Omental fat pad (tissue), 1 donor: ENCODE measurements at regions not wholly inside any gene's neighbourhood (a gene's known extent, or its start where the extent isn't known, plus 50 kb on each side); places are given as distances from the start of the nearest gene placed in this dataset.
A peak's percentile ranks its signal among the peaks of the same experiment; 100 is the strongest.
"Not testable (repeated sequence)": the region's sequence is repeated elsewhere in the genome, so short reads cannot be mapped to it uniquely, and the experiment has no call there.

Experiments
- ATAC-seq: fragments of 150-250 bp; one replicate; pipeline ENCODE4 v1.9.1; 2016; ENCODE audit warnings: mild to moderate bottlenecking, moderate library complexity; ENCODE audit not compliant: low FRiP score
- DNase-seq: peaks from one replicate; pipeline ENCODE4 v3.0.0-alpha.2; 2019; ENCODE audit warnings: low spot score

GRCh38 chr1:206256935-206257334 is 53.6 kb downstream of the SRGAP2 start:
- DNase-seq, ATAC-seq: not testable (repeated sequence)

GRCh38 chr1:206261473-206261872 is 58.1 kb downstream of the SRGAP2 start:
- DNase-seq, ATAC-seq: not testable (repeated sequence)

DNA sequence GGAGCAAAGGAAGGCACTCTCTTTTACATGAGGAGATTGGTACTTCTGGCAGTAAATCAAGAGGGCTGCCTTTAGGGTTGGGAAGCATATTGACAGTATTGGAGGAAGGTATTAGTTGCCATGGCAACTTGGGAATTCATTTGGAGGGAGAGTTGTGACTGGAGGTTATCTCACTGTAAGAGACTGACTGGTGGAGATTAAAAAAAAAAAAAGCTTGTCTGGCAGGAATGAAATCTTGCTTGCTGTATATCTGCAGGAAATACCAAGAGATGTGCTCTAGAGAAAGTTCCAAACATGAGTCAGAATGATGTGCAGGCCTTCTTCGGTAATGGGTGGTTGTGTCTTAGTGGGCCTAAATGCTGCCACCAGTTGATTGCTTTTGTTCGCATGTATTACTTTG is 59.1 kb downstream of the SRGAP2 start:
- ATAC-seq: peak; percentile 68
- DNase-seq: not testable (repeated sequence)

- not testable (repeated sequence) for DNase-seq, ATAC-seq
These were observed 61.6 kb downstream of the SRGAP2 start for GRCh38 chr1:206264916-206265315.

DNA sequence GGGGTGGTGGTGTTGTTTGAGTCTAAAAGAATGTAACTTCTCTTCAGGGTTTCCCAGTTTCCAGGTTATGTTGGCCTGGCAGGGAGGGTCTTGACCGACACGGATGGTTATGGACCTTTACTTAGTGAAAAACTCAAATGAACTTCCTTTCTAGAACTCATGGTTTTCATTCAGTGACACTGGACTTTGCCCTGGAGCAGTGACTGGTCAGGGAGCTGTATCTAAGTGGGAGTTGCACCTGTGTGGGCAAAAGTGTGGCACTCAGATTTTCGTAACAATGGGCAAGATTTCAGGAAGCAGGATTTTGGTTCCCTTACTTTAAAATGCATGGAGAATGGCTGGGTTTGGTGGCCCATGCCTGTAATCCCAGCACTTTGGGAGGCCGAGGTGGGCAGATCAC is 67.8 kb downstream of the SRGAP2 start:
- not testable (repeated sequence) for ATAC-seq, DNase-seq

DNA sequence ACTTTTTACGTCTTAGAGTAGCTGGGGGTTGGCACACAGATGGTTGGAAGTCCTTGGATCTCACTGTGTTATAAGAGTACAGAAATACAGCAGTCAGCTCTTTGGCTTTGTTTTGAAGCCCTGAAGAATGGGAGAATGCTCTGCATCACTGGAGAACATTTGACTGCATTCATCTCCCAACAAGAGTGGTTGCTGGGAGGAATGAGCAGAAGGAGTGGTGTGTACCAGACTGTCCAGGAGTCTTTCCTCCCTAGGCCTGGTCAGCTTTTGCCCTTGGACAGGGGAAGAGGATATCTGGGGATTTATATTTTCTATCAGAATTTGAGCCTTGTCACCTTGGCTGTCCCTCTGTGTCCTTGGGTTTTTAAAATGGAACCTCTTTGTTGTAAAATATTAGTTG is 69.8 kb downstream of the SRGAP2 start:
- DNase-seq, ATAC-seq: not testable (repeated sequence)

GRCh38 chr1:206276143-206276542 is 72.8 kb downstream of the SRGAP2 start:
- not testable (repeated sequence) for ATAC-seq, DNase-seq

GRCh38 chr1:206278683-206279082 is 75.3 kb downstream of the SRGAP2 start:
- not testable (repeated sequence) for DNase-seq, ATAC-seq

- peak; percentile 55 for ATAC-seq
- DNase-seq: not testable (repeated sequence)
These were observed 77.3 kb downstream of the SRGAP2 start for GRCh38 chr1:206280683-206281082.

- peak; percentile 94 for ATAC-seq
- not testable (repeated sequence) for DNase-seq
These were observed 78.7 kb downstream of the SRGAP2 start for GRCh38 chr1:206281912-206282654.

DNA sequence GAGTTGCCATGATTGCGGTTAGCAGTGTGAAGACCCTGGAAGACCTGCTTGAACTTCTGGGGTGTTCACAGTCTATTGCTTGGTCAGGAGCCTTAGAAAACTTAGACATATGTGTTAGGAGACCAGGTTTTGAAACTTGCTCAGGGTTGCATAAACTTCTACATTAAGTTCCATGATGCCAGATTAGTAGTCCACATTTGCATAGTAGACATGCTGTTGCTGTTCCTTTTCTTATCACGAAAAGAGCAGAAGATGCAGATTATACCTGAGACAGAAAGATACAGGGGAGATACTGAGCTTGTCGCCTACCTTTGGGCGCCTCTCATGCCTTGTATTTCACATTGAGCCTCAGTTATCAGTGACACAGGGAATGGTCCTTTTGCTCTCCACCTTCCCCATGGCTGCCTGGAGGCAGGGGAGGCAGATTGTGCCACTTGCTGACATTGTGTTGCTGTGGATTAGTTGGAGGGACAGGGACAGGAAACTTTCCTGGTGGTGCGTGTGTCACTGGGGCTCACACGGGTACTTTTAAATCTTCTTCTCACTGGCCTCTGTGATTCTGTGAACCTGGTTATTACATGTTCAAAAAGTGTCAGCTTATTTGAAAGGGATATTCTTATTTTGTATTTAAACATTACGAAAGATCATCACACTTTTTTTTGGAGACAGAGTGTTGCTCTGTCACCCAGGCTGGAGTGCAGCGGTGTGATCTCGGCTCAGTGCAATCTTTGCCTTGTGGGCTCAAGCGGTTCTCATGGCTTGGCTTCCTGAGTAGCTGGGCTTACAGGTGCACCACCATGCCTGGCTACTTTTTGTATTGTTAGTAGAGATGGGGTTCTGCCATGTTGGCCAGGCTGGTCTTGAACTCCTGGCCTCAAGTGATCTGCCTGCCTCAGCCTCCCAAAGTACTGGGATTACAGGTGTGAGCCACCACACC is 82.0 kb downstream of the SRGAP2 start:
- DNase-seq, ATAC-seq: not testable (repeated sequence)

- not testable (repeated sequence) for ATAC-seq
These were observed 84.4 kb downstream of the SRGAP2 start for GRCh38 chr1:206287759-206288158.

DNA sequence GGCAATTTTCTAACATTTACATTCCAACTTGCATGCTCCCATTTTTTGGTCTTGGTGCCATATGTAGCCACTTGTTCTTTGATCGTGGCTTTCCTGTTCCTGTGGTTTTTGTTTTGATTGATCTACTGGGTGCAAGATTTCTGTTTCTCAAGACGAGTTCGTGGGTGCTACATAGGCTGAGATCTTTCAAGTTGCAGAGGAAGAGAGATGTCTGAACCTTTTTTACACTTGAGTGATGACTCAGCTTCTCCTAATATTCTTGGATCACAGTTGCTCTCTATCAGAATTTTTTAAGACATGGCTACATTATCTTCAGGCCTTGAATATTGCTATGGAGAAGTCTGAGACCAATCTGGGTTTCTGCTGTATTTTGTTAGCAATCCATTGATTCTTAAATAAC is 85.1 kb downstream of the SRGAP2 start:
- ATAC-seq: peak; percentile 53
- not testable (repeated sequence) for DNase-seq

More at GRCh38 chr1:206287759-206288158, 84.4 kb downstream of the SRGAP2 start:
- not testable (repeated sequence) for DNase-seq

- peak; percentile 43 for ATAC-seq
- DNase-seq: not testable (repeated sequence)
These were observed 94.0 kb downstream of the SRGAP2 start for GRCh38 chr1:206297145-206298031.

DNA sequence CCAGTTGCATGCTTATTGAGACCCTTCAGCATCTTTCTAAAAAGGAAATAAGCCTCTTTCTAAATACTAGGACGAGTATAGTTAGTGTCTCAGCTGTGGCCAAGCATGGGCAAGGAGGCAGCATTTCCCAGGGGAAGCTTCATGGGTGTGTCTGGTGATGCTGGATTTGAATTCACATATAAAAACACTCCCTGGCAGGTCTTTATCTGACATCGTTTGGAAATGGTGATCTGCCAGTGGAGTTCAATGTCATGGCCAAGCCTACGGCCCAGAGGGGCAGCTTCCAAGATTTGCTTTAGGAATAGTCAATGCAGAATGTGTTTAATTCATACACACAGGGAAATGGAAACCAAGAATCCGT is 94.7 kb downstream of the SRGAP2 start:
- not testable (repeated sequence) for ATAC-seq

GRCh38 chr1:206299181-206299791 is 95.9 kb downstream of the SRGAP2 start:
- ATAC-seq: not testable (repeated sequence)

More for the DNA sequence above, 94.7 kb downstream of the SRGAP2 start:
- not testable (repeated sequence) for DNase-seq

GRCh38 chr1:206299942-206300341 is 96.6 kb downstream of the SRGAP2 start:
- ATAC-seq, DNase-seq: not testable (repeated sequence)

More at GRCh38 chr1:206299181-206299791, 95.9 kb downstream of the SRGAP2 start:
- DNase-seq: not testable (repeated sequence)

DNA sequence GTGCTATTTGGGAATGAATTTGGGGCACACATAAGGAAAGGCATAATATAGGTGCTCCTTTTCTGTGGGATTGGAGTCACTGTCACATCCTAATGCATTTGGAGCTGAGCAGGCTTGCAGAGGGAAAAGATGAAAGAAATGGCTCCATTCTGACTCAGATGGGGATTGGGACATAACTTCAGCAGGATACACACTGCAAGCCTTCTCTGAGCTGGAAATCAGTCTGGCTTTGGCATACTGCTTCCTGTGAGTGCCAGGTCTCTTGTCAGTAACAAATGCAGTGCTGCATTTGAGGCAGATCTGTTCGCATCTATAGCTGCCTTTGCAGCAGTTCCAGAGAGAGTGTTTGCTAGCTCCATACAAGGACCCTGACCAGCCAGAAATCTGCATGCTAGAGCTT is 98.7 kb downstream of the SRGAP2 start:
- DNase-seq, ATAC-seq: not testable (repeated sequence)

- not testable (repeated sequence) for DNase-seq, ATAC-seq
These were observed 104.1 kb downstream of the SRGAP2 start for GRCh38 chr1:206307442-206307841.
